ENCODE measurements at regions not wholly inside any gene's neighbourhood (a gene's known extent, or its start where the extent isn't known, plus 50 kb on each side); places are given as distances from the start of the nearest gene placed in this dataset.
"Not testable (repeated sequence)": the region's sequence is repeated elsewhere in the genome, so short reads cannot be mapped to it uniquely, and the experiment has no call there.

GRCh38 chr15:25171111-25171811 is 216.5 kb downstream of the SNRPN start:
- no peak for DNase-seq

DNA sequence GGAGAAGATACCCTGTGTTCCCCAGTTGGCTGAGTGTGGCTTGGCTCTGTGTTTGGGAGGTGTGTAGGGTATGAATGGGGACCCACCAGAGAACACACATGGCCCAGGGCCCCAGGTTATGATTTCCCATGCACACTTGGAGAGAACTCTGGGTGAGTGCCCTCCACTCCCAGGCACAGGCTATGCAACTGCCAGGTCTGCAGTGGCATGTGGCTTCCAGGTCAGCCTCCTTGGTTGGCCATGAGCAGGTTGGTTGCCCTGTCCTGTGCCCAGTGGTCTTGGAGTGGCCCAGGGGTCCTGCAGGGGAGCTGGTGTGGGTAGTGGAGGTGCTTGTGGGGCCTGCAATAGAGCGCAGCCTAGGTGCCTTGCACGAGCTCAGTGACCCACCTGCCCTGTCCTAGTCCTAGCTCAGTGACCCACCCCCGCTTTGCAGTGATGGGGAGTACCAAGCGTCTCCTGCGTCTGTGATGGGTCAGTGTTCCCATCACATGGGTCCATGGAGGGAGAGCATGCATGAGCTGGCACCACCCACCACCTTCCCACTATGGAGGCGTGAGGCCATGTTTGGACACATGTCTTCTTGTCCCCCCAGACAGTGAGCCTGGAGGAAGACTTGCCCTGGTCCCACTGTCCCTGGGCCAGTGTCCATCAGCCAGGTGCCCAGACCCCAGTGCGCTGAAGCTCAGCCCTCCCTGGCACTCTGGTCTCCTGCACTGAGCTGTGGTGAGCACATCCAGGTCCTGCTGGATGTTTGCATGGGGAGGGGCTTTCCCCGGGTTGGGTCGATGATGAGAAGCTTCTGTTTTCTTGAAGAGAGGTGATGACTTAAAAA is 217.3 kb downstream of the SNRPN start:
- DNase-seq: no peak

- DNase-seq: no peak
Observed at GRCh38 chr15:25172691-25173090, 217.9 kb downstream of the SNRPN start.

DNA sequence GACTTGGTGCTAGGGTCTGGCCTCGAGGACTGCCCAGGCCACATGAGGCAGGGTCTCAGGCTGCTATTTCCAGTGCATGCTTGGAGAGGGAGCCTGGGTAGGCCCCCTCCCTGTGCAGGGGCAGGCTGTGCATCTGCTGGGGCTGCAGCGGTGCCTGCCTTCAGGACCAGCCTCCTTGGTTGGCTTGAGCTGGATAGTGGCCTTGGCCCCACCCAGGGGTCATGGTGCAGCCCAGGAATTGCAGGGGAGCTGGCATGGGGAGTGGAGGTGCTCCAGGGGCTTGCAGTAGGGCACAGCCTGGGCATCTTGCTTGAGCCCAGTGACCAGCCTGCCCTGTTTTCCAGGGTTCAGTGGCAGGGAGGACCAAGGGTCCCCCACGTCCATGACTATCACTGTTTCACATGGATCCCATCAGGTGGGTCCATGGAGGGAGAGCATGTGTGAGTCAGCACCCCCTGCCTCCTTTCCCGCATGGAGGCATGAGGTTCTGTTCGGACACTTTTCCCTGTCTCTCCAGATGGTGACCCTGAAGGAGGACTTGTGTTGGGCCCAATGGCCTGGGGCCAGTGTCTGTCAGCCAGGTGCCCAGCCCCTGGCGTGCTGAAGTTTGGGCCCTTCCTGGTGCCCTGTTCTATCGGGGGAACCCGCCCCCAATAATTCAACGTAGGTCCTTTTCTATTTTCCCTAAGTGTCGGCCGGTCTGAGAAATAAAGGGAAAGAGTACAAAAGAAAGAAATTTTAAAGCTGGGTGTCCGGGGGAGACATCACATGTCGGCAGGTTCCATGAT is 218.6 kb downstream of the SNRPN start:
- no peak for DNase-seq

DNA sequence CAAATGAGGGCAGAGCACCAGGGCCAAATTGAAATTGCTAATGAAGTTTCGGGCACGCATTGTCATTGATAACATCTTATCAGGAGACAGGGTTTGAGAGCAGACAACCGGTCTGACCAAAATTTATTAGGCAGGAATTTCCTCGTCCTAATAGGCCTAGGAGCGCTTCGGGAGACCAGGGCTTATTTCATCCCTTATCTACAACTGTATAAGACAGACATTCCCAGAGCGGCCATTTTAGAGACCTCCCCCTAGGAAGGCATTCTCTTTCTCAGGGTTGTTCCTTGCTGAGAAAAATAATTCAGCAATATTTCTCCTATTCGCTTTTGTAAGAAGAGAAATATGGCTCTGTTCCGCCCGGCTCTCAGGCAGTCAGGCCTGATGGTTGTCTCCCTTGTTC is 219.4 kb downstream of the SNRPN start:
- not testable (repeated sequence) for DNase-seq

DNA sequence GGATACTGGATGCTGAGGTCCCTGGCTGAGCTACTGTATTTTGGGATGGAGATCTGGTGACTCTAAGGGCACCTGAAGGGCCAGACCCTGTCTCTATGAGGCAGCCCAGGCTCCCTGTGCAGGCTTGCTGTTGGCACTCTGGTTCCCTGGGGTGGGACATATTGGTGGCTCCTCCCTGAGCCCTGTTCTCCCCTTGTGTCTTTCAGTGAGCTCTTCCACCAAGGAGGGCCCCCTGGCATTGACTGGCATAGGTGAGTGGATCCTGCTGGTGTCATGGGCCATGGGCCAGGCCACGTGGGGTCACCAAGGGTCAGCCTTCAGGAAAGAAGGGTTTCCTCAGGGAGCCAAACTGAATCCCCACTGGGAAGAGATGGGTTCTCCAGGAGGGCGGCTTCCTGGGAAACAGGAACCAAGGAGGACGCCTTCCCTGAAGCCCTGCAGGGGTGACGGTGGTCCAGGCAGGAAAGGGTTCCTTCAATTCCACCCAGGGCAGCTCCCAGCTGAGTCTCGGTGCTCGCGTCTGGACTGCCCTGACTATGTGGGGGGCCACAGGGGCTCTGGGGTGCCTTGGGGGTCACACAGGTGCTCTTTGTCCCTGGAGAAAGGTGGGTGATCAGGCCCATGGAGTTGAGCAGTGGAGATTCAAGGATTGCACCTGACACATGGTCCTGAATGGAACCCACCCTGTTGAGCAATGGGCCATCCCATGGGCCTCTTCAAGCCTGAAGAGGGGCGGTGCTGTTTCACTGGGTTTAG is 220.4 kb downstream of the SNRPN start:
- DNase-seq: no peak

- DNase-seq: no peak
Observed at GRCh38 chr15:25175789-25176615, 221.2 kb downstream of the SNRPN start.

DNA sequence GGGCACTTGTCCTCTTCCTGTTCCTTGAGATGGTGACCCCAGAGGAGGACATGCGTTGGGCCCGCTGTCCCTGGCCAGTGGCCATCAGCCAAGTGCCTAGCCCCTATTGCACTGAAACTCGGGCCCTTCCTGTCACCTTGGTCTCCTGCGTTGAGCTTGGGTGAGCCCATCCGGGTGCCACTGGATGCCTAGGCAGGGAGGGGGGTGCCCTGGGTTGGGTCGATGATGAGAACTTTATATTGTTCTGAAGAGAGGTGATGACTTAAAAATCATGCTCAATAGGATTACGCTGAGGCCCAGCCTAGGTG is 221.8 kb downstream of the SNRPN start:
- no peak for DNase-seq

DNA sequence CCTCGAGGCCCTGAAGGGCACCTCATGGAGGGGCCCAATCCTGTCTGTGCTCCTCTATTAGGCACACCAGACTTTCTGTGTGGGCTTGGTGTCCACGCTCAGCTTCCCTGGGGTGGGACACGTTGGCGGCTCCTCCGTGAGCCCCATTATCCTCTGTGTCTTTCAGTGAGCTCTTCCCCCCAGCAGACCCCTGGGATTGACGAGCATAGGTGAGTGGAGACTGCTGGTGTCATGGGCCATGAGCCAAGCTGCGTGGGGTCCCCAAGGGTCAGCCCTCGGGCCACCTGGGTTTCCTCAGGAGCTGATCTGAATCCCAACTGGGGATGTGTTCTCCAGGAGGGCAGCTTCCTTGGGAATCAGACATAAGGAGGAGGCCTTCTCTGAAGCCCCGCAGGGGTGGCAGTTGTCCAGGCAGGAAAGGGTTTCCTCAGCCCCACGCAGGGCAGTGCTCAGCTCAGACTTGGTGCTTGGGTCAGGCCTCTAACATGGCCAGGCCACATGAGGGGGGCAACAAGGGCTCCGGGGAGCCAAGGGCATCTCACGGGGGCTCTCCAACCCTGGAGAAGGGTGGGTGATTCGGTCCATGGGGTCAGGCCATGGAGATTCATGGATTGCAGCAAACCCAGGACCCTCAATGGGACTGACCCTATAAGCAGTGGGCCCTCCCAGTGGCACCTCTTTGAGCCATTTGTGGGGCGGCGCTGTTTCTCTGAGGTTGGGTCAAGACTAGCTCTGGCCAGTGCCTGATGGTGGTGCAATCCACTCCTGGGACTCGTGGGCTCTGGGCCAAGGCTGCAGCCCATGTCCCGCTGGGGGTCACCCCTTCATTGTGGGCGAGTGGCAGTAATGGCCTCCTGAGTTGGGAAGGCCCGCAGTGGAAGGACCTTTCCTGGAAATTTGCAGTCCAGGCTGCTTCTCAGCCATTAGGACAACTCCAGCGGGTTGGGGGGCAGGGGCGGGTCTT is 222.5 kb downstream of the SNRPN start:
- no peak for DNase-seq

- DNase-seq: no peak
Observed at GRCh38 chr15:25177955-25178801, 223.4 kb downstream of the SNRPN start.

DNA sequence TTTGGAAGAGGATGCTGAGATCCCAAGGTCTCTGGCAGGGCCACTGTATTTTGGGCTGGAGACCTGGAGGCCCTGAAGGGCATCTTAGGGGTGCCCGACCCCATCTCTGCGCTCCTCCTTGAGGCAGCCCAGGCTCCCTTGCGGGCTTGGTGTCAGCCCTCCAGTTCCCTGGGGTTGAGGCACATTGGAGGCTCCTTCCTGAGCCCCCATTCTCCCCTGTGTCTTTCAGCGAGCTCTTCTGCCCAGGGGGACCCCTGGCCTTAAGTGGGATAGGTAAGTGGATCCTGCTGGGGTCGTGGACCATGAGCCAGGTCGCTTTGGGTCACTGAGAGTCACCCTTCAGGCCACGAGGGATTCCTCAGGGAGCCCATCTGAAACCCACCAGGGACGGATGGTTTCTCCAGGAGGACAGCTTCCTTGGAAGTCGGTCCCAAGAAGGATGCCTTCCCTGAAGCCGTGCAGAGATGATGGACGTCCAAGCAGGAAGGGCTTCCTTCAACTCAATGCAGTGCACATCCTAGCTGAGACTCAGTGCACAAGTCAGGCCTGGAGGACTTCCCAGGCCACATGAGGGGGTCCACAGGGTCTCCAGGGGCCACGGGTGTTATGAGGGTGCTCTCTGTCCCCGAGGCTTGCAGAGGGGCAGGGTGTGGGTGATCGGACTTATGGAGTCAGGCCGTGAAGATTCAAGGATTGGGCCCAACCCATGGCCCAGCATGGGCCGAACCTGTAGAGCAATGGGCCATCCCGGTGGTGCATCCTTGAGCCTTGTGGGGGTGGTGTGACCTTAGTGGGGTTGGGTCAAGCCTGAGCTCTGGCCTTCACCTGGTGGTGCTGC is 224.3 kb downstream of the SNRPN start:
- no peak for DNase-seq

DNA sequence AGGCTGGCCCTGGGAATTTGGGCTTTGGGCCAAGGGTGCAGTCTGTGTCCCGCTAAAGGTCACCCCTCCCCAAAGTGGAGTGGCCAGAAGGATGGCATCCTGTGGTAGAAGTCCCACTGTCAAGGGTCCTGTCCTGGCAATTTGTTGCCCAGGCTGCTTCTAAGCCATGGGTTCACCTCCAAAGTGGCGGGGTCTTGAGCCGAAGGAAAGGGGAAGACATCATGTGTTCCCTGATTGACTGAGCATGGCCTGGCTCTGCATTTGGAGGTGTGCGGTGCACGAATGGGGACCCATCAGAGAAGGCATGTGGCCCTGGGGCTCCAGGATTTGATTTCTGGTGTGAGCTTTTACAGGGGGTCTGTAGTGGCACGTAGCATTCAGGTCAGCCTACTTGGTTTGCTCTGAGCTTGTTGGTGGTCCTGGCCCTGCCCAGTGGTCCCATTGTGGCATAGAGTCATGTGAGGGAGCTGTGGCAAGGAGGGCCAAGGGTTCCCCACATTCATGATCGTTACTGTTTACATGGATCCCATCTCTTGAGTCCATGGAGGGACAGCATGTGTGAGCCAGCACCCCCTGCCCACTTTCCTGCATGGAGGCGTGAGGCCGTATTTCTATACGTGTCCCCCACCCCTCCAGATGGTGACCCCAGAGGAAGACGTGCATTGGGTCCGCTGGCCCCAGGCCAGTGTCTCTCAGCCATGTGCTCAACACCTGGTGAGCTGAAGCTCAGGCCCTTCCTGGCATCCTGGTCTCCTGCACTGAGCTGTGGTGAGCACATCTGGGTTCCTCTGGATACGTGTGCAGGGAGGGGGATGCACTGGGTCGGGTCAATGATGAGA is 225.1 kb downstream of the SNRPN start:
- DNase-seq: no peak

- no peak for DNase-seq
Observed at GRCh38 chr15:25180606-25181292, 226.0 kb downstream of the SNRPN start.

GRCh38 chr15:25181293-25182097 is 226.7 kb downstream of the SNRPN start:
- no peak for DNase-seq

GRCh38 chr15:25182098-25182478 is 227.3 kb downstream of the SNRPN start:
- no peak for DNase-seq

- no peak for DNase-seq
Observed at GRCh38 chr15:25182736-25183445, 228.1 kb downstream of the SNRPN start.
